HG02759 (cell line): ENCODE measurements at regions not wholly inside any gene's neighbourhood (a gene's known extent, or its start where the extent isn't known, plus 50 kb on each side); places are given as distances from the start of the nearest gene placed in this dataset.

Experiments
- ATAC-seq: cut with Tn5 transposase; IDR thresholded peaks from one replicate; pipeline ENCODE4 v1.9.1; 2021; ENCODE audit warnings: mild to moderate bottlenecking, moderate library complexity; ENCODE audit not compliant: unreplicated experiment

DNA sequence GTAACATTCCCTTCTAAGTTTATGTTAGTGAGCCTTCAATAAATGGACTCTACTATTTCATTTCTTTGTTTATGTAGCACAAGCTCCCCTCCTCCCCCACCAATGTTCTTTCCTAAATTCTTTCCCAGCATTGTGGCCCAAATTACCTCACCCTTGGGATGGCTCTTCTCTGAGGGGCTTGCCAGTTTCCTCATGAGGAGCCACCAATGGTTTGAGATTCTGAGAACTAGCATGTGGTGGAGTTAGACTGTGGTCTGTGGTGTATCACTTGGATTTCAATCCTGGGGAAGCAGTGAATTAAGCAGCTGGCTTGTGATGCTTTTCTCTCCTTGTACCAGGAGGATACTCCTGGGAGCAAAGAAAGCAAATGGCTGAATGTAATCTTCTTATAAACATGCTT, 50.0 kb upstream of the NPHP3 start:
- no peak for ATAC-seq
